ENCODE measurements at regions not wholly inside any gene's neighbourhood (a gene's known extent, or its start where the extent isn't known, plus 50 kb on each side); places are given as distances from the start of the nearest gene placed in this dataset.

DNA sequence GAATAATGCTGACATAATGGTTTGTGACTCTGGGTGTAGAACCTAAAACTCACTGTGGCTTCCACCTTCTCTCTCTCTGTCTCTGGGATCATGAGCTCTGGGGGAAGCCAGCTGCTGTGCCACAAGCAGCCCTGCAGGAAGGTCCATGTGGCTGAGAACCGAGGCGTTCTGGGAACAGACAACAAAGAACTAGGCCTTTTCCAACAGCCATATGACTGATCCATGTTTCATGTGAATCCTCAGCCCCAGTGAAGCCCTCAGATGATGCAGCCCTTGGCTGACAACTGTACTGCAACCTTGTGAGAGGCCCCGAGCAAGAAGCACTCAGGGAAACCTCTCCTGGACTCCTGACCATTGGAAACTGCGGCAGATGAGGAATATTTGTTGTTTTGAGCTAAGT, 56.6 kb downstream of the HLA-G start:
- Histone ChIP-seq H3K4me1 (peaks cover 0 to 5% (median 5%) of the 10 kb centered on the region in 3 donors), H3K27me3 (no peaks in the 10 kb centered on the region), H3K36me3 (no peaks in the 10 kb centered on the region), H3K9me3 (peaks cover 0 to 8% (median 0%) of the 10 kb centered on the region in 3 donors), H3K4me3 (no peak overlapping the region), H3K27ac (no peak overlapping the region)
- no peak for DNase-seq
- TF ChIP-seq, protein P1, sequence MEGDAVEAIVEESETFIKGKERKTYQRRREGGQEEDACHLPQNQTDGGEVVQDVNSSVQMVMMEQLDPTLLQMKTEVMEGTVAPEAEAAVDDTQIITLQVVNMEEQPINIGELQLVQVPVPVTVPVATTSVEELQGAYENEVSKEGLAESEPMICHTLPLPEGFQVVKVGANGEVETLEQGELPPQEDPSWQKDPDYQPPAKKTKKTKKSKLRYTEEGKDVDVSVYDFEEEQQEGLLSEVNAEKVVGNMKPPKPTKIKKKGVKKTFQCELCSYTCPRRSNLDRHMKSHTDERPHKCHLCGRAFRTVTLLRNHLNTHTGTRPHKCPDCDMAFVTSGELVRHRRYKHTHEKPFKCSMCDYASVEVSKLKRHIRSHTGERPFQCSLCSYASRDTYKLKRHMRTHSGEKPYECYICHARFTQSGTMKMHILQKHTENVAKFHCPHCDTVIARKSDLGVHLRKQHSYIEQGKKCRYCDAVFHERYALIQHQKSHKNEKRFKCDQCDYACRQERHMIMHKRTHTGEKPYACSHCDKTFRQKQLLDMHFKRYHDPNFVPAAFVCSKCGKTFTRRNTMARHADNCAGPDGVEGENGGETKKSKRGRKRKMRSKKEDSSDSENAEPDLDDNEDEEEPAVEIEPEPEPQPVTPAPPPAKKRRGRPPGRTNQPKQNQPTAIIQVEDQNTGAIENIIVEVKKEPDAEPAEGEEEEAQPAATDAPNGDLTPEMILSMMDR (IDR thresholded peaks at IDR 0.05): no peak
- no peak for TF ChIP-seq POLR2A (IDR thresholded peaks at IDR 0.05)
- WGBS, 2 donors: 17 to 42% methylated on average over 3 of the region's 4 CpGs
- intact Hi-C loops (cut with DNase I): no loop called here

DNA sequence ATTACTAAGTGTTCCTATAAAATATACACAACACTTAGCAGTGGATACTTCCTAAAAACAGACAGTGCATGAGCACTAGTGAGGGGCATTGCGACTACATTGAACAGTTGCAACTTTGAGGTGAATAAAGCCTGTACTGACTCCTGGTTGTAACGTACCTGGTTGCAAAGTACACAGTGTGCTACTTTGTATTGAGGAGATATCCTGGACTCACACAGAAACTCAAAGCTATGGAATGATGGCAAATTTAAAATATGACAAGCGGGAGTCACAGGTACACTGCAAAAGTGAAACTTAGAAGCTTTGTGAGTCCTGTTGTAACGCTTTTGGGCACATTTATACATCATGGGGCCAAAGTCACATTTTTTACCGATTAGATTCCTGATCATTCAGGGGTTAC, 55.6 kb upstream of the HLA-A start:
- H3K9me3 ChIP-seq: peaks cover 0 to 1% (median 0%) of the 10 kb centered on the region in 3 donors
- 23 to 51% methylated on average over 5 of the region's 5 CpGs for WGBS, 2 donors
- DNase-seq: no peak
- no peak overlapping the region for H3K27ac ChIP-seq
- H3K36me3 ChIP-seq: no peaks in the 10 kb centered on the region
- peak overlapping the region in 1 of 4 donors; percentile 72 for H3K4me3 ChIP-seq
- no peak for TF ChIP-seq POLR2A (IDR thresholded peaks at IDR 0.05)
- TF ChIP-seq, protein P1 (IDR thresholded peaks at IDR 0.05): no peak
- H3K27me3 ChIP-seq: no peaks in the 10 kb centered on the region
- intact Hi-C loops (cut with DNase I): no loop called here
- H3K4me1 ChIP-seq: peaks cover 0 to 5% (median 5%) of the 10 kb centered on the region in 3 donors

DNA sequence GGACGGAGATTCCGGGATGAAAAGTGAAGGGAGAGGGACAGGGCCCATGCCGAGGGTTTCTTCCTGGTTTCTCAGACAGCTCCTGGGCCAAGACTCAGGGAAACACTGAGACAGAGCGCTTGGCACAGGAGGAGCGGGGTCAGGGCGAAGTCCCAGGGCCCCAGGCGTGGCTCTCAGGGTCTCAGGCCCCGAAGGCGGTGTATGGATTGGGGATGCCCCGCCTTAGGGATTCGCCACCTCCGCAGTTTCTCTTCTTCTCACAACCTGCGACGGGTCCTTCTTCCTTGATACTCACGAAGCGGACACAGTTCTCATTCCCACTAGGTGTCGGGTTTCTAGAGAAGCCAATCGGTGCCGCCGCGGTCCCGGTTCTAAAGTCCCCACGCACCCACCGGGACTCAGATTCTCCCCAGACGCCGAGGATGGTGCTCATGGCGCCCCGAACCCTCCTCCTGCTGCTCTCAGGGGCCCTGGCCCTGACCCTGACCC, 55.0 kb upstream of the HLA-A start:
- Histone ChIP-seq H3K4me3 (peak overlapping the region in 3 of 4 donors; percentile 54 to 72 (median 55)), H3K27me3 (no peaks in the 10 kb centered on the region), H3K27ac (peak overlapping the region in 3 of 4 donors; percentile 82 to 93 (median 85)), H3K36me3 (no peaks in the 10 kb centered on the region), H3K4me1 (peaks cover 0 to 5% (median 5%) of the 10 kb centered on the region in 3 donors), H3K9me3 (no peaks in the 10 kb centered on the region)
- intact Hi-C loops (cut with DNase I): no loop called here
- 0 to 2% methylated on average over 5 to 6 of the region's 28 CpGs for WGBS, 2 donors
- DNase-seq: no peak
- no peak for TF ChIP-seq POLR2A (IDR thresholded peaks at IDR 0.05)
- TF ChIP-seq, protein P1 (IDR thresholded peaks at IDR 0.05): no peak

DNA sequence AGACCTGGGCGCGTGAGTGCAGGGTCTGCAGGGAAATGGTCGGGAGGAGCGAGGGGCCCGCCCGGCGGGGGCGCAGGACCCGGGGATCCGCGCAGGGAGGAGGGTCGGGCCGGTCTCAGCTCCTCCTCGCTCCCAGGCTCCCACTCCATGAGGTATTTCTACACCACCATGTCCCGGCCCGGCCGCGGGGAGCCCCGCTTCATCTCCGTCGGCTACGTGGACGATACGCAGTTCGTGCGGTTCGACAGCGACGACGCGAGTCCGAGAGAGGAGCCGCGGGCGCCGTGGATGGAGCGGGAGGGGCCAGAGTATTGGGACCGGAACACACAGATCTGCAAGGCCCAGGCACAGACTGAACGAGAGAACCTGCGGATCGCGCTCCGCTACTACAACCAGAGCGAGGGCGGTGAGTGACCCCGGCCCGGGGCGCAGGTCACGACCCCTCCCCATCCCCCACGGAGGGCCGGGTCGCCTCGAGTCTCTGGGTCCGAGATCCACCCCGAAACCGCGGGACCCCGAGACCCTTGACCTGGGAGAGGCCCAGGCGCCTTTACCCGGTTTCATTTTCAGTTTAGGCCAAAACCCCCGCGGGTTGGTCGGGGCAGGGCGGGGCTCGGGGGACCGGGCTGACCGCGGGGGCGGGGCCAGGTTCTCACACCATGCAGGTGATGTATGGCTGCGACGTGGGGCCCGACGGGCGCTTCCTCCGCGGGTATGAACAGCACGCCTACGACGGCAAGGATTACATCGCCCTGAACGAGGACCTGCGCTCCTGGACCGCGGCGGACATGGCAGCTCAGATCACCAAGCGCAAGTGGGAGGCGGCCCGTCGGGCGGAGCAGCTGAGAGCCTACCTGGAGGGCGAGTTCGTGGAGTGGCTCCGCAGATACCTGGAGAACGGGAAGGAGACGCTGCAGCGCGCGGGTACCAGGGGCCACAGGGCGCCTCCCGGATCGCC, 54.2 kb upstream of the HLA-A start:
- intact Hi-C loops (cut with DNase I): no loop called here
- Histone ChIP-seq H3K36me3 (no peaks in the 10 kb centered on the region), H3K4me1 (peaks cover 0 to 5% (median 5%) of the 10 kb centered on the region in 3 donors), H3K27ac (peak overlapping the region in 3 of 4 donors; percentile 82 to 93 (median 85)), H3K9me3 (no peaks in the 10 kb centered on the region), H3K4me3 (peak overlapping the region in 3 of 4 donors; percentile 54 to 72 (median 55)), H3K27me3 (no peaks in the 10 kb centered on the region)
- 55% methylated on average over 2 of the region's 101 CpGs; no CpG with 5 or more reads in 1 of the 2 donors for WGBS, 2 donors
- DNase-seq: no peak
- peak in 1 of 4 donors; percentile 58 for TF ChIP-seq POLR2A (IDR thresholded peaks at IDR 0.05)
- TF ChIP-seq, protein P1 (IDR thresholded peaks at IDR 0.05): no peak
